DOHH2 (cell line): ENCODE measurements at regions not wholly inside any gene's neighbourhood (a gene's known extent, or its start where the extent isn't known, plus 50 kb on each side); places are given as distances from the start of the nearest gene placed in this dataset.
"Not testable (repeated sequence)": the region's sequence is repeated elsewhere in the genome, so short reads cannot be mapped to it uniquely, and the experiment has no call there.

Experiments used
- H3F3A ChIP-seq: fragments of 200-600 bp; sonication (generic), shearing (Covaris generic); 2 replicates; pipeline ENCODE4 v1.6.0; 2016; ENCODE audit warnings: antibody characterized with exemption, mild to moderate bottlenecking; ENCODE audit not compliant: control insufficient read depth, insufficient read depth
- H3K27ac ChIP-seq: fragments of 200-600 bp; sonication (generic); 2 replicates; pipeline ENCODE4 v1.5.1; 2014; ENCODE audit warnings: low read depth, mild to moderate bottlenecking, low read length, moderate library complexity
- H3K27me3 ChIP-seq: fragments of 200-600 bp; sonication (generic); 2 replicates; pipeline ENCODE4 v1.6.1; 2014; ENCODE audit warnings: mild to moderate bottlenecking, low read length, mixed read lengths; ENCODE audit not compliant: control insufficient read depth
- H3K36me3 ChIP-seq: fragments of 200-600 bp; sonication (generic); 2 replicates; pipeline ENCODE4 v1.6.1; 2014; ENCODE audit warnings: mild to moderate bottlenecking, low read length, moderate library complexity, mixed read lengths; ENCODE audit not compliant: control insufficient read depth
- H3K4me1 ChIP-seq: fragments of 200-600 bp; sonication (generic); 2 replicates; pipeline ENCODE4 v1.6.1; 2014; ENCODE audit warnings: mild to moderate bottlenecking, low read length, mixed read lengths; ENCODE audit not compliant: control insufficient read depth
- H3K4me2 ChIP-seq: fragments of 200-600 bp; sonication (generic); 2 replicates; pipeline ENCODE4 v1.6.0; 2014; ENCODE audit warnings: mild to moderate bottlenecking, low read length, moderate library complexity
- H3K4me3 ChIP-seq: fragments of 200-600 bp; sonication (generic); 2 replicates; pipeline ENCODE4 v1.5.1; 2014; ENCODE audit warnings: mild to moderate bottlenecking, low read length, mixed read lengths
- H3K79me2 ChIP-seq: fragments of 200-600 bp; sonication (generic); 2 replicates; pipeline ENCODE4 v1.6.1; 2014; ENCODE audit warnings: mild to moderate bottlenecking, low read length, mixed read lengths; ENCODE audit not compliant: control insufficient read depth
- H3K9me2 ChIP-seq: fragments of 200-600 bp; sonication (generic); replicated peaks from 2 replicates; pipeline ENCODE4 v1.6.1; 2014; ENCODE audit warnings: mild to moderate bottlenecking, low read length, mixed read lengths; ENCODE audit not compliant: control insufficient read depth
- H3K9me3 ChIP-seq: fragments of 200-600 bp; sonication (generic); 2 replicates; pipeline ENCODE4 v1.6.1; 2014; ENCODE audit warnings: antibody characterized with exemption, low read length, mixed read lengths; ENCODE audit not compliant: control insufficient read depth, insufficient read depth
- H4K20me1 ChIP-seq: fragments of 200-600 bp; sonication (generic); 2 replicates; pipeline ENCODE4 v1.6.0; 2014; ENCODE audit warnings: low read depth, mild to moderate bottlenecking, antibody characterized with exemption, low read length, moderate library complexity; ENCODE audit not compliant: control insufficient read depth, insufficient read depth
- CTCF ChIP-seq: fragments of 200-600 bp; sonication (generic); IDR thresholded peaks from one replicate; pipeline ENCODE4 v1.5.1; 2014; ENCODE audit warnings: antibody characterized with exemption, mild to moderate bottlenecking, low read depth, low read length; ENCODE audit not compliant: poor library complexity, severe bottlenecking
- EZH2phosphoT487 ChIP-seq: fragments of 200-600 bp; sonication (generic); IDR thresholded peaks from 2 replicates; pipeline ENCODE4 v1.6.1; 2017; ENCODE audit warnings: borderline replicate concordance, mild to moderate bottlenecking, antibody characterized with exemption, low read length, moderate library complexity, mixed read lengths

GRCh38 chr5:82628364-82628910 lies 350.3 kb upstream of the RPS23 start:
- H3K9me3 ChIP-seq, result no peaks in the 10 kb centered on the region
- no peaks in the 10 kb centered on the region for H3K79me2 ChIP-seq
- H3K9me2 ChIP-seq, result no peaks in the 10 kb centered on the region
- TF ChIP-seq EZH2phosphoT487 (no peak), CTCF (no peak)
- H4K20me1 ChIP-seq, result no peaks in the 10 kb centered on the region
- no peak overlapping the region for H3K4me3 ChIP-seq
- no peaks in the 10 kb centered on the region for H3K27me3 ChIP-seq
- H3F3A ChIP-seq, result no peaks in the 10 kb centered on the region
- H3K4me1 ChIP-seq, result no peaks in the 10 kb centered on the region
- no peak overlapping the region for H3K27ac ChIP-seq
- H3K4me2 ChIP-seq, result no peak overlapping the region
- H3K36me3 ChIP-seq, result no peaks in the 10 kb centered on the region

DNA sequence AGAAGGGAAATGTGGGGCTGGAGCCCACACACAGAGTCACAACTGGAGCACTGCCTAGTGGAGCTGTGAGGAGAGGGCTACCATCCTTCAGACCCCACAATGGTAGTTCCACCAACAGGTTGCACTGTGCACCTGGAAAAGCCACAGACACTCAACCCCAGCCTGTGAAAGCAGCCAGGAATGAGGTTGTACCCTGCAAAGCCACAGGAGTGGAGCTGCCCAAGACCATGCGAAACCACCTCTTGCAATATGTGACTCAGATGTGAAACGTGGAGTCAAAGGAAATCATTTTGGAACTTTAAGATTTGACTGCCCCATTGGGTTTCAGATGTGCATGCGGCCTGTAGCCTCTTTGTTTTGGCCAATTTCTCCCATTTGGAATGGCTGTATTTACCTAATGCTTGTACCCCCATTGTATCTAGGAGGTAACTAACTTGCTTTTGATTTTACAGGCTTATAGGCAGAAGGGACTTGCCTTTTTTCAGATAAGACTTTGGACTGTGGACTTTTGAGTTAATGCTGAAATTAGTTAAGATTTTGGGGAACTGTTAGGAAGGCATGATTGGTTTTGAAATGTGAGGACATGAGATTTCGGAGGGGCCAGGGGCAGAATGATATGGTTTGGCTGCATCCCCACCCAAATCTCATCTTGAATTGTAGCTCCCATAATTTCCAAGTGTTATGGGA lies 348.9 kb upstream of the RPS23 start:
- not testable (repeated sequence) for H3F3A ChIP-seq, H3K4me2 ChIP-seq, H3K9me2 ChIP-seq, H3K4me3 ChIP-seq, H3K79me2 ChIP-seq, H3K27me3 ChIP-seq, H4K20me1 ChIP-seq, H3K9me3 ChIP-seq, H3K4me1 ChIP-seq, H3K27ac ChIP-seq, H3K36me3 ChIP-seq

DNA sequence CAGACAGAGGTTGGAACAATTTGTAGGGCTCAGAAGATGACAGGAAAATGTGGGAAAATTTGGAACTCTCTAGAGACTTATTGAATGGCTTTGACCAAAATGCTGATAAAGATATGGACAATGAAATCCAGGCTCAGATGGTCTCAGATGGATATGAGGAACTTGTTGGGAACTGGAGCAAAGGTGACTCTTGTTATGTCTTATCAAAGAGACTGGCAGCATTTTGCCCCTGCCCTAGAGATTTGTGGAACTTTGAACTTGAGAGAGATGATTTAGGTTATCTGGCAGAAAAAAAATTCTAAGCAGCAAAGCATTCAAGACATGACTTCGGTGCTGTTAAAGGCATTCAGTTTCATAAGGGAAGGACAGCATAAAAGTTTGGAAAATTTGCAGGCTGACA lies 347.9 kb upstream of the RPS23 start:
- not testable (repeated sequence) for H3K9me3 ChIP-seq, H4K20me1 ChIP-seq, H3K27me3 ChIP-seq, H3K9me2 ChIP-seq, H3F3A ChIP-seq, H3K79me2 ChIP-seq, H3K4me2 ChIP-seq, H3K4me3 ChIP-seq, H3K36me3 ChIP-seq, H3K4me1 ChIP-seq, H3K27ac ChIP-seq

GRCh38 chr5:82624062-82624461 lies 345.9 kb upstream of the RPS23 start:
- H3K27me3 ChIP-seq, result no peaks in the 10 kb centered on the region
- no peak overlapping the region for H3K4me3 ChIP-seq
- no peak overlapping the region for H3K27ac ChIP-seq
- no peaks in the 10 kb centered on the region for H3F3A ChIP-seq
- TF ChIP-seq CTCF (no peak), EZH2phosphoT487 (no peak)
- no peaks in the 10 kb centered on the region for H4K20me1 ChIP-seq
- no peaks in the 10 kb centered on the region for H3K9me3 ChIP-seq
- H3K79me2 ChIP-seq, result no peaks in the 10 kb centered on the region
- H3K4me2 ChIP-seq, result no peak overlapping the region
- no peaks in the 10 kb centered on the region for H3K9me2 ChIP-seq
- no peaks in the 10 kb centered on the region for H3K4me1 ChIP-seq
- no peaks in the 10 kb centered on the region for H3K36me3 ChIP-seq
